Stimulated activated CD4-positive, alpha-beta T cell treated with anti-CD3 and anti-CD28 coated beads, Interleukin-2, amount 100 ng/mL, for 24 hours (primary cell): ENCODE measurements at regions not wholly inside any gene's neighbourhood (a gene's known extent, or its start where the extent isn't known, plus 50 kb on each side); places are given as distances from the start of the nearest gene placed in this dataset.
"Not testable (repeated sequence)": the region's sequence is repeated elsewhere in the genome, so short reads cannot be mapped to it uniquely, and the experiment has no call there.

Experiments used
- DNase-seq, 2 donors: peaks; one replicate each; pipeline ENCODE4 v3.0.0-alpha.2; 2020

DNA sequence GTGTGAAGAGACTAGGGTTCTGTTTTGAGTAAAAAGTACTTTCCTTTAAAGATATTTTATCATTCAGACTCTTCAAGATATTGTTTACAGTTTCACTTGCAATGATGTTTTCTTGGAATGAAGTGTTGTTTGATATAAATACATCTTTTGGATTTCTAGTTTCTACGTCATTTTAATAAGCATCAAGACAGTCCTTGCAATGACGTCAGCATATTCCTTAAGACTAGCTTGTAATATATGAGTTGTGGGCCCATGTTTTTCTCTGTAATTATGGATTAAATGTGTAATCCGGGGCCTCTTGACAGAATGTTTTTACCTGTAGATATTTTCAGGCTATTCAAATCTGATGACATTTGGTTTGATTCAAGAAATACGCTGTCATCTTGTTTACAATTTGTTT is 66.1 kb downstream of the RBMX2 start:
- DNase-seq = no peak

DNA sequence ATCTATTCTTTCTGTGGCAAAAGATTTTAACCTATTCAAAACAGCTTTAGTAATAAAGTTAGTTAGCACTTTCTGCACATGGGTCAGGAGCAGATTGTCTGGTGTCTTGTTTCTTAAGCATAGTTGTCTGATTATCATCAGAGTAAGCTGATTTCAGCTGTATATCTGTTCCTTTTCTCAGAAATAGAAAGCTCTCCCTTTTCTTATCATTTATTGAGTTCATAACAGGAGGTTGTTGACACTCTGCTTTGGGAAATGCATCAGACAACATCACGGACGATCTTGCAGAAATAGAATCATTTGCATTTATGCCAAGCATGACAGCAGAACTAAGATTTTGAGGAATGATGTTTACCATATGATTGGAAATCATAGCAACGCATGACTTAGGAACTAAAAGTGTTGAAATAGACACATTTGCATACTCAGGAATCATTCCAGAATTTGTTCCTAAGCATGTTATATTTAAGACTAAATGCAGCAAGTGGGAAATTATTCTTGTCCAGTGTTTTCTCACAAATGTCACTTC is 66.7 kb downstream of the RBMX2 start:
- no peak for DNase-seq

DNA sequence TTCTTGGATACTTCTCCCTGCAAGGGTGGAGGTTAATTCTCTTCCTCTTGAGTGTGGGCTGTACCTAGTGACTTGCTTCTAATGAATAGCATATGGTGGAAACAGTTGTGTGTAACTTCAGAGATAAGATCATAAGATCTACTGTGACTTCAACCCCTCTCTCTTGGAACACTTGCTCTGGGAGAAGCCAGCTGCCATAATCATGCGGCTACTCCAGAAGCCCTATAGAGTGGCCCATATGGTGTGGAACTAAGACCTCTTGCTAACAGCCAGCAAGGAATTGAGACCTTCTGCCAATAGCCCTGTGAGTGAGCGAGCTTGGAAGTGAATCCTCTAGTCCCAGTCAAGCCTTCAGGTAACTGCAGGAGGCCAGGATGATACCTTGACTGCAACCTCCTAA is 81.1 kb downstream of the RBMX2 start:
- no peak for DNase-seq

DNA sequence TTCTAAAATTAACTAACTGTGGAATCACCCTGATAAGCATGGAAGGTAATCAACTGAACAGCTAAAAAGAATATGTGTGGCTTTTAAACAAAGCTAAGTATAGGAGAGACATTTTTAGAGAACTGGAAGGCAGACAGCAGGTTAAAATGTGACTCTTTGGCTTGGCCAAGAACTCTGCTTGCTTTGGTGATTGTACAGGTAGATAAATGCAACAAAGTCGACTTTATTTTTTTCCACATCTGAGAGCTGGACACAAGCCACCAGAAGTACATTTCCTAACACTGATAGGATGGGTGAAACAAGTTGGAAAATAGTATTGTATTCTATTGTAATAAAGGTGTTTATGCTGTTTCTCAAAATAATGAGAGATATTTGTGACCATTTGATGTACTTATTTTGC is 84.1 kb downstream of the RBMX2 start:
- DNase-seq = no peak

DNA sequence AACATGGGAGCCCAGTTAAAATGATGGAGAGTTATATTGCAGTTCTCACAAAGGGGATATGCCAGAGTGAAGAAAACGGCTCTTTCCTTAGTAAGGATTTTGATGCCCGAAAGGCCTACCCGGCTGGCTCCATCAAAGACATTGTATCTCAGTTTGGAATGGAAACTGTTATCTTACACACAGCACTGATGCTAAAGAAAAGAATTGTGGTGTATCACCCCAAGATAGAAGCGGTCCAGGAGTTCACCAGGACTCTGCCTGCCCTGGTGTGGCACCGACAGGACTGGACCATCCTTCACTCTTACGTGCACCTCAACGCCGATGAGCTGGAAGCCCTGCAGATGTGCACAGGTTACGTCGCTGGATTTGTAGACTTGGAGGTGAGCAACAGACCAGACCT is 93.7 kb downstream of the RBMX2 start:
- DNase-seq = not testable (repeated sequence)

DNA sequence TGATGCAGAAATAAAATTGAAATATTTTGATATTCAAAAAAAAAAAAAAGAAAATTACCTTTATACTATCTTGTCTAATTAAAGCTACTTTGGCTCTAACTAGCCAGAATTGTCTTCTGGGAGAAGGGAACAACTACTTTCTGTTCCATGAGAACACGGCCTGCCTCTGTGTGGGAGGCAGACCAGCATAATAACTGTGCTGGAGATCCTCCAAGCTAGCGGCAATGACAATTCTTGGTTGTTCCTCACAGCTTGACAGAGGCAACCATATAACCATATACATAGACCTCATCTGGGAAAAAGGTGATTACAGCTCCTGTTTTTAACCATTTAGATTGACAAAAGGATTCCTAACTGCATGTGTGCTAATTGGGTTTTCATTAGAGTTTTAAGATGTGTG is 95.7 kb downstream of the RBMX2 start:
- no peak for DNase-seq

DNA sequence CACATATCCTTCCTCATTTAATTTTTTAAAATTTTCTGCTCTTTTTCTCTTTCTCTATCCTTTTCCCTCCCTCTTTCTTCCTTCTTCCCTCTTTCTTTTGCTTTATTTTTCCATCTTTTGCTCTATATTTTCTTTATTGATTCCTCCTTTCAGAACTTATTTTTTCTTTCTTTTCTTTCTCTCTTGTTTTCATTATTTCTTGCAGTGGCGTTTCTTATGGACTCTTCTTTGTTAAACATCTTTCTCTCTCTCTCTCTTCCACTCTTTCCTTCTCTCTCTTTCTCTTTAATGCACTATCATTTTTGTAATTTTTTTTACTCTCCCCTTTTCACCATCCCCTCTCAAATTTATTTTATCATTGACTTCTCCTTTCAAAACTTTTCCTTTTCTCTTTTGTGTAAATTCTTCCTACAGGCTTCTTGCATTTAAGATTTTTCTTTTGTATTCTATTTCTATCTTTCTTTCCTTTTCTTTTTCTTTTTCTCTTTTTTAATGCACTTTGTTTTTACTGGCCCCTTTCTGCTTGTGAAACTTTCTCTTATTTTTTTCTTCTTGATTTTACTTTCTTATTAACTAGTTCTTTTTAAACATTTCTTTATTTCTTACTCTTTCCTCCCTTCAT is 97.0 kb downstream of the RBMX2 start:
- no peak for DNase-seq

DNA sequence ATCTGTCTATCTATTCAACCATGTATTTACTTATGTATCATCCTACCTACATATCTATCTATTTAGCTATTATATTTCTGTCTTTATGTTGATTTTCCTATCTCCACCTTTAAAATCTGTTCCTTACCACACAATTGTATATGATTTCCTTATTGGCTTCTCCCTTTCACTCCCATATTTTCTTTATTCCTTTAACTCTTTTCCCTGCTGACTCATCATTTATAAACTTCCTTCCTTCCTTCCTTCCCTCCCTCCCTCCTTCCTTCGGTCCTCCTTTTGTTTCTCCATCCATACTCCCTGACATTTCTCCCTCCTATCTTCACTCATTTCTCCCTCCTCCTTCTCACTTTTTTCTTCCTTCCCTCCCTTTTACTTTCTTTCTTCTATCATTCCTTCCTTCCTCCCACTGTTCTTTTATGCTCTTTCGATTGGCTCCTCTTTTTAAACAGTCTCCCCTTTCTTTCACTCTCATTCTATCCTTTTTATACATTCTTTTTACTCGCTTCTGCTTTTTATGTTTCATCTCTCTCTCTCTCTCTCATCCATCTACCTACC is 100.3 kb downstream of the RBMX2 start:
- no peak for DNase-seq

DNA sequence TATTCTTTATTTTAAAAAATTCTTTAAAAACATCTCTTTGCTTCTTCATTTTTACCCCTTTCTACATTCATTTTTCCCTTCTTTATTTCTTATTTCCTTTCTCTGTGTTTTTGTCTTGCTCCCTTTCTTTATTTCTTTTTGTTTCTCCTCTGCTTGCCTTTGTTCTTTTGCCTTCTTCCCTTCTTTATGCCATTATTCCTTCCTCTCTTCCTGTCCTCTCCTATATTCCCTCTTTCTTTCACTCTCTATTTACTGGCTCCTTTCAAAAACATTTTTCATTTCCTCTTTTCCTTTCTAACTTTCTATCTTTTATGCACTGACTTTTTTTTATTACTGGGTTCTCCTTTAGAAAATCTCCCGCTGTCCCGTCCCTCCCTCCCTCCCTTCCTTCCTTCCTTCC is 102.2 kb downstream of the RBMX2 start:
- DNase-seq = no peak

DNA sequence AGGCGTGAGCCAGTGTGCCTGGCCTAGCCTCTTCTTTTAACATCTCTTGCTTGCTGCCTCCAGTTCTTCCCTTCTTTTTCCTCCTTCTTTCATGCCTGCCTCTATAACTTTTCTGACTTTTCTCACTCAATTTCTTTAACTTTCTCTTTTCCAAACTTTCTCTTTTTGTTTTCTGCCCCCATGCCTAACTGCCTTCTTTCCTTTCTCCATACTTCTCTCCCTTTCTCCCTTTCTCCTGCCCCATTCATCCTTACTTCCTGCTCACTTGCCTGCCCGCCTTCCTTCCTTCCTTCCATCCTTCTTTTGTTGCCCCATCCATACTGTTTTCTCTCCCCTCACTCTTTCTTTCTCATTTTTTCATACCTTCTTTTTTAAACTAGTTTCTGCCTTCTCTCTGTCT is 105.2 kb downstream of the RBMX2 start:
- no peak for DNase-seq

DNA sequence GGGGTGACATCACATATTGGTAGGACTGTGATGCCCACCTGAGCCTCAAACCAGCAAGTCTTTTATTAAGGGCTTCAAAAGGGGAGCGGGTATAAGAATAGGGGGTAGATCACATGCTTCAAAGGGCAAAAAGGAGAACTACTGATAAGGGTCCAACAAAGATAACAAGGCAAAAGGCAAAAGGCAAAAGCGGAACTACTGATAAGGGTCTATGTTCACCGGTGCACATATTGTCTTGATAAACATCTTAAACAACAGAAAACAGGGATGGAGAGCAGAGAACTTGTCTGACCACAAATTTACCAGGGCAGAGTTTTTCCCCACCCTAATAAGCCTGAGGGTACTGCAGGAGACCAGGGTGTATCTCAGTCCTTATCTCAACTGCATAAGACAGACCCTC is 110.7 kb downstream of the RBMX2 start:
- not testable (repeated sequence) for DNase-seq

DNA sequence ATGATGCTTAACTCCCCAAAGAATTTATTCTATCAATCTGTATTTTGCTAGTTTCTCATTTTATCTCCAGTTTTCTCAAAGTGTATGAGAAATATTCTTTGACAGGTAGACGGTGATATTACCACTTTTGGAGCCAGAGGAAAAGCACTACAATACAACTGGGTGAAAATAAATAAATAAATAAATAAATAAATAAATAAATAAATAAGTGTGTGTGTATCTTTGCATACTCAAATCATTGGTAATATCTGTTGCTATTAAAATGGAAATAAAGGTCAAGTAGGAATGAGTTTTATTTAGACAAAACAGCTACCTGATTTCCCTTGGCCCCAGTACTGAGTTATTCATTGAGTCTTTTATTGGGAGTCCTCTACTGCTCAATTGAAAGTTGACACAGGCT is 114.3 kb downstream of the RBMX2 start:
- DNase-seq = no peak

DNA sequence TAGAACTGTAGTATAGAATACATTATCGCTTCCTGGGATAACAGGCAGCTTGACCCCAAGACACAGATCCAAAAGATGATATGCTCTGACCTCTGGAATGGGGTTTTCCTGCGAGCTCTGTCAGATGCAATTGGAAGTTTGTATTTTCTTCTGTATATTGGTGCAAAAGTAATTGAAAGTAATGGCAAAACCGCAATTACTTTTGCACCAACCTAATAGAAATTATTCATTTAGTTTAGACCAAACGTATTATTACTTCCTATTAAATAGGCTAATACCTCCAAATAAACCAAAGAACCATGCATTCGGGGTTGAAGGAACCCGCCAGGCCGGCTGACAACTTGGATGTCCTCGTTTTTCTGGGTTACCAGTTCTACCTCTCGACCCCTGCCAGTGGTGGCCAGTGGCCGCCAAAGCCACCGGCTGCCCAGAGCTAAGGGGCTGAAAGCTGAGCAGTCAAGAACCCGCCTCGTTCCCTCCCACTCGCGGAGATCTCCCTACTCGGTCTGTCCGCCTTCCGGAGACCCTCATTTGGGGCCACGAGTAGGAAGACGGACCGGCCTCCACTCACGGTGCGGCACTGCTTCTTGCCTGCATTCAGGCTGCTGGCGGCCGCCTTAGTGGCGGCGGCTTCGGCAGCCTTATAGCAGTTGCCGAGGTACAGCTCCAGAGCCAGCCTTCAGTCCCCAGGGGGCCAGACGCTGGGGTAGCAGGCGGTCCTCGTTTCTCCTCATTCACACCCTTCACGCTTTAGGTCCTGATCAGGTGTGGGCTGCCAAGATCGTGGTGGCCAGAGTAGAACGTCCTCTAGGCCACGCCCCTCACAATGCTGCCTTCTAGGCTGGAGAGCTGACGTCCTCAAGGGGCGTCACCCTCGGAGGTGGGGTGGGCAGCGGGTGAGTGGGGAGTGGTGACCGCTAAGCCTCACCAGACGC is 121.9 kb downstream of the RBMX2 start:
- DNase-seq = peak in 1 of 2 donors; percentile 5

DNA sequence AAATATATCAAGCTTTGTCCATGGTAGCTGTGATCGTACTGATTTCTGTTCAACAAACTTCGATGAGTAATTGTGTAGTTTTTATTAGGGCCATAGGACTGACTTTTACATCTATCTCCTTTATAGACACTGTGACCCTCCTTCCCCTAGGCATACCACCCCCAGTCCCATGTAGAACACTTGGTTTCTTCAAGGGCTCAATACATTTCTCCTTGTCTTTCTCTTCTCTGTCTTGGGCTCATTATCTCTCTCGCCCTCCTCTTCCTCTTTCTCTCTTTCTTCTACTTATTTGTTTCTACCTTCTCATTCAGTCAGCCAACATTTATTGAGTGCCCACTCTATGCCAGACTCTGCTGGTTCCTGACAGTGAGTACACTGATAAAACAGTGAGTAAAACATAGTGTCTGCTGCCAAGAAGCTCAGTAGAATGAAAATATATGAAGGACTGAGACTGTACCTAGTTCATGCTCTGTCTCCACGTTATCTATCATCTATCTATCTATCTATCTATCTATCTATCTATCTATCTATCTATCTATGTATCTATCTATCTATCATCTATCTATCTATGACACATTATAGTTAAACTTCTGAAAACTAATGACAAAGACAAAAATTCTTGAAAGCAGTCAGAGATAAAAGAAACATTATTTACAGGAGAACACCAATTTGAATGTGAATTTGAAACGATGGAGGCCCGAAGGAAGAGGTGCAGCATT is 122.8 kb downstream of the RBMX2 start:
- DNase-seq = no peak

DNA sequence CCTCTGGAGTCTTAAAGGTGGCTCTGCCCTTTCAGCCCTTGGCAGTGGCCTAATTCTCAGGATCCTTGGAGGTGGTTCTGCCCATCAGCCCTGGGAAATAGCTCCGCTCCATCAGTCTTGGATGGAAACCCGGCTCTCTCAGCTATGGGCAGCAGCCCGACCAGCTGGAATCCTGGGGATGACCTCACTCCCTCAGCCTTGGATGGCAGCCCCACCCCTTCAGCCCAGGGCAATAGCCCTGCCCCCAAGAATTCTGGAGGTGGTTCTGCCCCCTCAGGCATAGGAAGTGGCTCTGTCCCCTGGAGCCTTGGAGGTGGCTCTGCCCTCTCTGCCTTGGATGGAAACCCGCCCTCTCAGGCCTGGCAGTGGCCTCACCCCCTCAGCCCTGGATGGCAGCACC is 127.7 kb downstream of the RBMX2 start:
- no peak for DNase-seq

DNA sequence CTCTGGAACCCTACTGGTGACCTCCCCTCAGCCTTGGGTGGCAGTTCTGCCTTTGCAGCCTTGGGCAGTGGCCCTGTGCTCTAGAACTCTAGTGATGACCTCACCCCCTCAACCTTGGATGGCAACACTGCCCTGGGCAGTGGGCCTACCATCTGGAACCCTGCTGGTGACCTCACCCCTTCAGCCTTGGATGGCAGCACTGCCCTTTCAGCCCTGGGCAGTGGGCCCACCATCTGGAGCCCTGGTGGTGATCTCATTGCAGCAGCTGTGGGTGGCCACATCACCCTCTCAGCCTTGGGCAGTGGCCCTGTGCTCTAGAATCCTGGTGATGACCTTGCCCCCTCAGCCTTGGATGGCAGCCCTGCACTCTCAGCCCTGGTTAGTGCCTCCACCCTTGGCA is 129.3 kb downstream of the RBMX2 start:
- no peak for DNase-seq

DNA sequence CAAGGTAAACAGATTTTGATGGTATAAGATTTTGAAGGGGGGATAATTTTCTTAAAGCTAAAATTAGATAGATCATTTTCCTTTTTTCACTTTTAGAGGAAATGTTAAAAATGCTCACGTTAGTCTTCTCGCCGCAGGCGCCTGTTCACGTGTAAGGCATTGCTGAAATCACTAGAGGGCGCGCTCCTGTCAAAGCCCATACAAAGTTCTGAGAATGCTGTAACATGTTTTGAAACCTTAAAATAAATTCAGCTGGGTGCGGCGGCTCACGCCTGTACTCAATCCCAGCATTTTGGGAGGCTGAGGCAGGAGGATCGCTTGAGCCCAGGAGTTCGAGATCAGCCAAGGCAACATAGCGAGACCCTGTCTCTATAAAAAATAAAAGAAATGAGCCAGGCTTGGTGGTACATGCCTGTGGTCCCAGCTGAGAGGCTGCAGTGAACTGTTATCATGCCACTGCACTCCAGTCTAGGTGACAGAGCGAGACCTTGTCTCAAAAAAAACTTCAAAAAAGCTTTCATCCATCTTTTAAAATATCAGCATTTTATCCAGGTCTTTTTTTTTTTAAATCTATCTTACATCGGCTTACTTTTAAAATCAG is 138.0 kb downstream of the RBMX2 start:
- DNase-seq = peak; percentile 27 to 47

DNA sequence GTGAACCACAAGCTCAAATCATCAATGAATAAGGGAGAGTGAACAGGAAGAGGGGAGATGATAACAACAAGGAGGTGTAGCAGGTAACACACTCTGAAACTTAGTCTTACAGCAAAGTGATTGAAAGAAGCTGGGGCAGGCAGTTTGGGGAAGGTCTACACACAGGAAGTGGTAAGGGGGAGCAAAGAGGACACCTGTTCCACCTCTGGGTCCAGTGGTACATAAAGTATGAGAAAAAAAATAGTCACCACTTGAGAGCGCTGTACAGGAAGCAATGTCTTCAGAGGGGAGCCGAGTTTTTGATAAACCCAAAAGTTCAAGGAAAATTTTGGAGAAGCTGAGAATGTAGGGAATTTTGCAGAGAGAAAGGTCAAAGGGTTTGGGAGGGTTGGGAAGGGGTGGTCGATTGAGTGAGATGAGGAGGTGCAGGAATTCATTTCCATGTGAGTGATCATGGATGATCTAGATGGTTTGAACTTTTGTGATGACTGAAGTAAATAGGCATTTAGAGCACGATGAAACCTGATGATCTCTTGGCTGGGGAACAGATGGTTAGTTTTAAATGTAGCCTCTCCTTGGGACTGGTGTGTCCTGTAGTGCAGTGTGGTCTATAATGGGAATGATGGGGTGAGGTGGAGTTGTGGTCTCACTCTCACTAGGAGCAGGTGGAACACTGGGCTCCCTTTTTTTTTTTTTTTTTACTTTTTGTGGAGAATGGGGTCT is 142.0 kb downstream of the RBMX2 start:
- no peak for DNase-seq

DNA sequence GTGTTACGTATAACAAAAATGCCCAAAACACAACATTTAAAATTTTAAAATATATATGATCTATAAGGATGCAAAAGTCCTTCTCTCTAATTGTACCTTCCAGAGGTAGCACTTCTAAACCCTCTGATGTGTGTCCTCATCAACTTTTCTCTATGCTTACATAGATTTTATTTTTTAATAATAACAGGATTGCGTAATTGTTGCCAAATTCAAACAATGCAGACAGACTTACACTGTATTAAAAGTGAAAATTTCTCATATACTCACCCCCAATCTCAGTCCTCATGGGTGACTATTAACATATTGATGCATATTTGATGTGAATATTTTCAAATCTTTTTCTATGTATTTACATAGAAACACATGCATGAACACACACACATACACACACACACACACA is 144.0 kb downstream of the RBMX2 start:
- no peak for DNase-seq

DNA sequence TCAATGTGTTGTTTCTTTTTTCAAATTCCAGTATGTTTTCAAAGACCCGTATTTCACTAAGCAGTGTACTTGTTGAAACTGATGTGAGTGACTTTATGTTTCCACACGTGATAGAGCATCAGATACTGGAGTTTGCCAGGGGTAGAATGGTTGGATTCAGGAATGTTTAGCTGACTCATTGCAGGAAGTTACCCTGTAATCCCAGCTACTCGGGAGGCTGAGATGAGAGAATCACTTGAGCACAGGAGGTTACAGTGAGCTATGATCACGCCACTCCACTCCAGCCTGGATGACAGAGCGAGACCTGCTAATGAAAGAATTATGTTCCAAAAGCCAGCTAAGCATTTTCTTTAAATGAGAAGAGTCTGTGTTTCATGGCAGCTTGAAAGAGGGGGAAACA is 147.6 kb downstream of the RBMX2 start:
- DNase-seq = not testable (repeated sequence)

DNA sequence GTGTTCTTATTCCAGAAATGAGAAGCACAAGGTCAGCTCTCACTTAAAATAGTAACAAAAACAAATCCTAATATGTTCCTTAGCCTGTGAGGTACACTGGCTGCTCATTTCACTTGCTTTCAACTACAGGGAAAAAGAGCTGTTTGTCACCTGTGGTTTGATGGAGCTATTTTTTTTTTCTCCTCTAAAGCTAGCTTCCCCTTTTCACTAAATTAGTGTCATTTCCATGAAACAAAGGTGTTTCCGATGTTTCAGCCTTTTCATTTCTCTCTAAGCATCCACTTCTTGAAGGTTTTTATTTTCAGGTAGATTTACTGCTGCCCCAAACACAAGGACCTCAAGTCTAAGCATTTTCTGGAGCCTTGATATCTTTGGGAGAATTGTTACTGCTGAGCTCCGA is 148.6 kb downstream of the RBMX2 start:
- no peak for DNase-seq

DNA sequence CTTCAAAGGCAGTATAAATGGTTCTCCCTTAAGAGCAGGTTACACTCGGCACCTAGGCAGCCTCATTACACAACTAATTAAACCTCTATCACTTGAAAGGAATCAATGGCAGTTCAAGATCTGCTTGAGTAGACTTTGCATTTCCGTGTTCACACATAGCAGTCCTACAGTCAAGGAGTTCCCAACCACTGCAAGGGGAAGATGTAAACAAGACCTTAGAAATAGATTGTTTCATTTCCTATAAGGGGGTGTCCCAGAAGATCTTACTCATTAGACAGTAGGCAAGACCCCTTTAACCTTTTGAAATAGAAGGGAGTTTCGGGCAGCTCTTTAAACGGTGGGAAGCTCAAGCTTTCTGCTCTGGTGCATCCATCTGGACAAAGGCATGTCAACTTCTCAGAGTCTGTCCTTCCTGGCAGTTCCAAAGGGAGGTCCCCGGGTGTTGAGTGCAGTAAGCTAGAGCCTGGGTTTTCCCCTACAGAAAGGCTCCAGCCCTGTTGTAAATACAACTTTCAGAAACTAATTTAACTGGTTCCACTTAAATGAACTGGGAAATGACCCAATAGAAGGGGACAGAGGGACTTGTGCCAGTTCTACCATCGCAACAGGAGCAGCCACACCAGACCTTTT is 150.8 kb downstream of the RBMX2 start:
- DNase-seq = no peak
